ENCODE measurements at regions not wholly inside any gene's neighbourhood (a gene's known extent, or its start where the extent isn't known, plus 50 kb on each side); places are given as distances from the start of the nearest gene placed in this dataset.

DNA sequence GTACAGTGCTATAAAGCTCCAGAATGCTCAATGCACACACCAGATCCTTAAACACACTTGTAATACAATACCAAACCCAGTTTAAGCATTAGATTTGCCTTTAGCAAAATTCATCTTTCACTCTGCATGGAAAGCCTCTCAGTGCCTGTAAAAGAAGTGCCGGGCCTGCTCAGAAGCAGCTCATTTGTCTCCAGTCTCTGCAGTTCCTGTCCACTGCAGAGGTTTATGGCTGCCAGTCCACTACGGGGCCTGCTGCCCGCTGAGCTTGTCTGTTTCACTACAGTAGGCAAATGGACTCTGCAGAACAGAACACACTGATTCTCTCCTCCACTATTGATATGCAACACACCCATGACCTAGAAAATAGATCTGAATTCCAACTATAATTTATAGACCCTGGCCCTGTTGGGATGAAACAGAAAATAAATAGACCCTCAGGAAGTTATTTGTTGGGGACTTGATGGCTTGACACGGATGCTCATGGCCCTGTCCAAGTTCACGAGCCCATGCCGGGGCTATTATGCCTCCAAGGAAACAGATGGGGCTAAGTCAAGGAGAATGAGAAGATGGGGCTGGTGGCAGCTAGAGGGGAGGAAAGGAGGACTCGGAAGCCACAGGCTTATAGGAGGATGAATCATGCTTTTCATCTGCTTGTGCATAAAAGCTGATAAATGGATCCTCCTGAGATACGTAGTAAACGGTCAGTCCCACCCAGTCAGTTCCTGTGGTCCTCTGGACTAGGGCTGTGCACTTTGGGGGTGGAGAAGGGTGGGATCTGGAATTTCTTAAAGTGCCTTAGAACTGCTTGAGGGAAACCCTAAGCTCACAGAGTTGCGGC lies 416.8 kb upstream of the TENM4 start:
- Histone ChIP-seq H3K9me3 (no peaks in the 10 kb centered on the region), H3K36me3 (no peaks in the 10 kb centered on the region), H3K4me1 (no peaks in the 10 kb centered on the region), H3K27ac (no peak overlapping the region), H3K27me3 (no peaks in the 10 kb centered on the region), H3K4me3 (no peak overlapping the region)
- no peak for TF ChIP-seq CTCF (IDR thresholded peaks at IDR 0.05)
- intact Hi-C loops (cut with DNase I; ENCODE audit: low total_unique reads) = no loop called here
- DNase-seq = no peak

- H3K4me1 ChIP-seq = no peaks in the 10 kb centered on the region
- no peak overlapping the region for H3K27ac ChIP-seq
- no peak for TF ChIP-seq CTCF (IDR thresholded peaks at IDR 0.05)
- H3K4me3 ChIP-seq = no peak overlapping the region
- no peak for DNase-seq
- H3K9me3 ChIP-seq = no peaks in the 10 kb centered on the region
- no peaks in the 10 kb centered on the region for H3K36me3 ChIP-seq
- H3K27me3 ChIP-seq = no peaks in the 10 kb centered on the region
- intact Hi-C loops (cut with DNase I; ENCODE audit: low total_unique reads) = no loop called here
Observed at GRCh38 chr11:79852176-79852575, 411.3 kb upstream of the TENM4 start.

GRCh38 chr11:79845002-79845709 lies 404.3 kb upstream of the TENM4 start:
- Histone ChIP-seq H3K4me1 (no peaks in the 10 kb centered on the region), H3K9me3 (peaks cover 0 to 2% (median 0%) of the 10 kb centered on the region in 3 donors), H3K36me3 (no peaks in the 10 kb centered on the region), H3K27me3 (no peaks in the 10 kb centered on the region), H3K4me3 (no peak overlapping the region), H3K27ac (no peak overlapping the region)
- no peak for TF ChIP-seq CTCF (IDR thresholded peaks at IDR 0.05)
- intact Hi-C loops (cut with DNase I; ENCODE audit: low total_unique reads) = no loop called here
- no peak for DNase-seq

DNA sequence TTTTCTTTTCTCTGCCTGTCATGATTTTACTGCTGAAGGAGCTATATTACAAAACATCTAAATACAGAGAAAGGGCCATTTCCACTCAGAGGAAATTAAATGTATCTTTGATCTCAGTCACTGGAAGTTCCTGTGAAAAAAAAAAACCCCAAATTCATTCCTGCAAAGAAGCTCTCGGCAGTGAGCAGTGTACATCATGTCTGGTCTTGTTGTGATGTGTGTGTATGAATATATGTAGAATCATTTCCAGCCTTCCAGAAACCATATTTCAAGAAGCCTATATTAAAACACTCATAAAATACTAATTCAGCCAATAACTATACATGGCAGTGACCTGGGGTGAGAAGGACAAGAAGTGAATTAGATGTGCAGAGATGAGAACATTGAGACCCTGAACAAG lies 393.2 kb upstream of the TENM4 start:
- DNase-seq = no peak
- H3K9me3 ChIP-seq = no peaks in the 10 kb centered on the region
- H3K4me1 ChIP-seq = no peaks in the 10 kb centered on the region
- no peak overlapping the region for H3K27ac ChIP-seq
- no peak for TF ChIP-seq CTCF (IDR thresholded peaks at IDR 0.05)
- intact Hi-C loops (cut with DNase I; ENCODE audit: low total_unique reads) = no loop called here
- no peaks in the 10 kb centered on the region for H3K27me3 ChIP-seq
- no peak overlapping the region for H3K4me3 ChIP-seq
- no peaks in the 10 kb centered on the region for H3K36me3 ChIP-seq

DNA sequence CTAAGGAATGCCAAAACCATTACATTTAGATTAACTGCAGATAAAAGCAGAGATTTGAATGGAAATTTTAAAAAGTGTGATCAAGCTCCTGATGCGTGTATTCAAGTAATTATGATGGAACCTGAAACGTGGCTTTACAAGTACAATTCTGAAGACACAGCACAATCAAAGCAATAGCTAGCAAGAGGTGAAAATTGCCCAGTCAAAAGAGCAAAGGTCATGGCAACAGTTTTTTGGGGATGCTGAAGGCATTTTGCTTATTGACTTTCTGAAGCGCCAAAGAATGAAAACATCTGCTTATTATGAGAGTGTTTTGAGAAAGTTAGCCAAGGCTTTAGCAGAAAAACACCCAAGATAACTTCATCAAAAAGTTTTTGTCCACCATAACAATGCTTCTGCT lies 389.6 kb upstream of the TENM4 start:
- Histone ChIP-seq H3K4me3 (no peak overlapping the region), H3K27me3 (no peaks in the 10 kb centered on the region), H3K9me3 (no peaks in the 10 kb centered on the region), H3K4me1 (no peaks in the 10 kb centered on the region), H3K36me3 (no peaks in the 10 kb centered on the region), H3K27ac (no peak overlapping the region)
- no peak for DNase-seq
- TF ChIP-seq CTCF (IDR thresholded peaks at IDR 0.05) = no peak
- intact Hi-C loops (cut with DNase I; ENCODE audit: low total_unique reads) = no loop called here

Measured in tibial artery (tissue), 4 donors.